Neural progenitor cell (in vitro differentiated cells): ENCODE measurements at regions not wholly inside any gene's neighbourhood (a gene's known extent, or its start where the extent isn't known, plus 50 kb on each side); places are given as distances from the start of the nearest gene placed in this dataset.

Source experiments
- DNase-seq: peaks from one replicate; pipeline ENCODE4 v3.0.0-alpha.2; 2016; ENCODE audit warnings: low spot score
- H2AFZ ChIP-seq: fragments of 200-600 bp; sonication (generic); replicated peaks from 2 replicates; pipeline ENCODE4 v1.6.1; 2016; ENCODE audit warnings: antibody characterized with exemption
- H3F3A ChIP-seq: fragments of 200-600 bp; sonication (generic); 2 replicates; pipeline ENCODE4 v1.6.1; 2016; ENCODE audit warnings: antibody characterized with exemption, low read depth
- H3K27ac ChIP-seq: fragments of 200-600 bp; sonication (generic); 2 replicates; pipeline ENCODE4 v1.5.1; 2016; ENCODE audit warnings: mild to moderate bottlenecking
- H3K27me3 ChIP-seq: fragments of 200-600 bp; sonication (generic); 2 replicates; pipeline ENCODE4 v1.6.1; 2016; ENCODE audit warnings: mild to moderate bottlenecking, moderate library complexity
- H3K36me3 ChIP-seq: fragments of 200-600 bp; sonication (generic); 2 replicates; pipeline ENCODE4 v1.5.1; 2016
- H3K4me1 ChIP-seq: fragments of 200-600 bp; sonication (generic); 2 replicates; pipeline ENCODE4 v1.6.1; 2016; ENCODE audit warnings: mixed run types
- H3K4me2 ChIP-seq: fragments of 200-600 bp; sonication (generic); 2 replicates; pipeline ENCODE4 v1.6.1; 2016
- H3K4me3 ChIP-seq: fragments of 200-600 bp; sonication (generic); 2 replicates; pipeline ENCODE4 v1.5.1; 2016
- H3K79me2 ChIP-seq: fragments of 200-600 bp; sonication (generic); 2 replicates; pipeline ENCODE4 v1.6.1; 2016; ENCODE audit warnings: low read depth
- H3K9ac ChIP-seq: fragments of 200-600 bp; sonication (generic); 2 replicates; pipeline ENCODE4 v1.6.1; 2016
- H3K9me3 ChIP-seq: fragments of 200-600 bp; sonication (generic); 2 replicates; pipeline ENCODE4 v1.5.1; 2016; ENCODE audit warnings: low read depth
- H4K20me1 ChIP-seq: fragments of 200-600 bp; sonication (generic); 2 replicates; pipeline ENCODE4 v1.6.1; 2016; ENCODE audit warnings: low read depth
- H3K27ac Mint-ChIP-seq: 3 replicates; pipeline ENCODE4 v1.8.0; 2021; ENCODE audit warnings: mixed read lengths
- H3K27me3 Mint-ChIP-seq: 2 replicates; pipeline ENCODE4 v1.8.0; 2022; ENCODE audit warnings: low read depth, mild to moderate bottlenecking, inconsistent platforms, moderate library complexity, mixed read lengths; ENCODE audit not compliant: insufficient read depth
- H3K36me3 Mint-ChIP-seq: 3 replicates; pipeline ENCODE4 v1.8.0; 2021; ENCODE audit warnings: mixed read lengths
- H3K4me1 Mint-ChIP-seq: 3 replicates; pipeline ENCODE4 v1.8.0; 2021; ENCODE audit warnings: mixed read lengths
- H3K4me3 Mint-ChIP-seq: 3 replicates; pipeline ENCODE4 v1.8.0; 2021; ENCODE audit warnings: mild to moderate bottlenecking, moderate library complexity, mixed read lengths
- H3K9me3 Mint-ChIP-seq: 3 replicates; pipeline ENCODE4 v1.8.0; 2020; ENCODE audit warnings: mixed read lengths
- EZH2 ChIP-seq: fragments of 200-600 bp; sonication (generic); IDR thresholded peaks from 2 replicates; pipeline ENCODE4 v1.6.1; 2017; ENCODE audit warnings: antibody characterized with exemption, mild to moderate bottlenecking, moderate library complexity
- EZH2phosphoT487 ChIP-seq: fragments of 200-600 bp; sonication (generic); IDR thresholded peaks from 2 replicates; pipeline ENCODE4 v1.6.1; 2017; ENCODE audit warnings: antibody characterized with exemption
- TF ChIP-seq, protein P1 (sequence below): fragments of 200-600 bp; sonication (generic); IDR thresholded peaks from 2 replicates; pipeline ENCODE4 v1.5.1; 2017; ENCODE audit warnings: antibody characterized with exemption, mild to moderate bottlenecking

DNA sequence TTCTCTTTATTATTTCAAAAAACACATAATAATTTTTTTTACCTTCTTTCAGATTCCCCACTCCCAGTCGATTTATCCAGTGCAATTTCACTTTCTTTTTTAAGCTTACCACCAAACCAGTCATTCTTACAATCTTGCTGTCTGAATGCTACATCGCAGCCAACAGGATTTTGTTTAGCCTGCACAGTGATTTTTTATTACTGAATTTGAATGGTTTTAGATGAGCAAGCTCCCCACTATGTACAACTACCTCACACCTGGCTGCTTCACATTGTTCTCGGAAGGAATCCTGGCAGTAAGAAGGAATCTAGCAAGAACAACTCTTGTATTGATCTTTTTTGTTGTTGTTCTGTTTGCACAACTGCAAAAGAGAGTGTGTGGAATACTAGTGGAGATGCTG is 668.1 kb upstream of the WWC1 start:
- Histone ChIP-seq H4K20me1 (no peaks in the 10 kb centered on the region), H3K9me3 (no peaks in the 10 kb centered on the region), H3K4me3 (no peak overlapping the region), H3F3A (no peaks in the 10 kb centered on the region), H3K9ac (no peak overlapping the region), H3K4me2 (no peak overlapping the region), H3K27ac (no peak overlapping the region), H3K36me3 (no peaks in the 10 kb centered on the region), H3K27me3 (no peaks in the 10 kb centered on the region), H3K79me2 (no peaks in the 10 kb centered on the region), H2AFZ (no peak overlapping the region), H3K4me1 (peaks cover 6% of the 10 kb centered on the region)
- Mint-ChIP-seq H3K27me3 (no peaks in the 10 kb centered on the region), H3K9me3 (peaks cover 2% of the 10 kb centered on the region), H3K27ac (no peak overlapping the region), H3K36me3 (peaks cover 7% of the 10 kb centered on the region), H3K4me1 (peaks cover 39% of the 10 kb centered on the region), H3K4me3 (no peak overlapping the region)
- TF ChIP-seq, protein P1, sequence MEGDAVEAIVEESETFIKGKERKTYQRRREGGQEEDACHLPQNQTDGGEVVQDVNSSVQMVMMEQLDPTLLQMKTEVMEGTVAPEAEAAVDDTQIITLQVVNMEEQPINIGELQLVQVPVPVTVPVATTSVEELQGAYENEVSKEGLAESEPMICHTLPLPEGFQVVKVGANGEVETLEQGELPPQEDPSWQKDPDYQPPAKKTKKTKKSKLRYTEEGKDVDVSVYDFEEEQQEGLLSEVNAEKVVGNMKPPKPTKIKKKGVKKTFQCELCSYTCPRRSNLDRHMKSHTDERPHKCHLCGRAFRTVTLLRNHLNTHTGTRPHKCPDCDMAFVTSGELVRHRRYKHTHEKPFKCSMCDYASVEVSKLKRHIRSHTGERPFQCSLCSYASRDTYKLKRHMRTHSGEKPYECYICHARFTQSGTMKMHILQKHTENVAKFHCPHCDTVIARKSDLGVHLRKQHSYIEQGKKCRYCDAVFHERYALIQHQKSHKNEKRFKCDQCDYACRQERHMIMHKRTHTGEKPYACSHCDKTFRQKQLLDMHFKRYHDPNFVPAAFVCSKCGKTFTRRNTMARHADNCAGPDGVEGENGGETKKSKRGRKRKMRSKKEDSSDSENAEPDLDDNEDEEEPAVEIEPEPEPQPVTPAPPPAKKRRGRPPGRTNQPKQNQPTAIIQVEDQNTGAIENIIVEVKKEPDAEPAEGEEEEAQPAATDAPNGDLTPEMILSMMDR = no peak
- TF ChIP-seq EZH2phosphoT487 (no peak), EZH2 (no peak)
- DNase-seq = no peak

- Histone ChIP-seq H3K36me3 (no peaks in the 10 kb centered on the region), H3K4me1 (peaks cover 6% of the 10 kb centered on the region), H3K79me2 (no peaks in the 10 kb centered on the region), H3K27me3 (no peaks in the 10 kb centered on the region), H3K9ac (no peak overlapping the region), H2AFZ (no peak overlapping the region), H3K4me2 (no peak overlapping the region), H3K9me3 (no peaks in the 10 kb centered on the region), H3F3A (no peaks in the 10 kb centered on the region), H3K4me3 (no peak overlapping the region), H3K27ac (no peak overlapping the region), H4K20me1 (no peaks in the 10 kb centered on the region)
- Mint-ChIP-seq H3K9me3 (peaks cover 2% of the 10 kb centered on the region), H3K27ac (no peak overlapping the region), H3K27me3 (no peaks in the 10 kb centered on the region), H3K4me1 (peaks cover 39% of the 10 kb centered on the region), H3K4me3 (no peak overlapping the region), H3K36me3 (peaks cover 6% of the 10 kb centered on the region)
- DNase-seq = no peak
- TF ChIP-seq, protein P1 = no peak
- TF ChIP-seq EZH2 (no peak), EZH2phosphoT487 (no peak)
These were observed 667.4 kb upstream of the WWC1 start for GRCh38 chr5:167624053-167624452.

DNA sequence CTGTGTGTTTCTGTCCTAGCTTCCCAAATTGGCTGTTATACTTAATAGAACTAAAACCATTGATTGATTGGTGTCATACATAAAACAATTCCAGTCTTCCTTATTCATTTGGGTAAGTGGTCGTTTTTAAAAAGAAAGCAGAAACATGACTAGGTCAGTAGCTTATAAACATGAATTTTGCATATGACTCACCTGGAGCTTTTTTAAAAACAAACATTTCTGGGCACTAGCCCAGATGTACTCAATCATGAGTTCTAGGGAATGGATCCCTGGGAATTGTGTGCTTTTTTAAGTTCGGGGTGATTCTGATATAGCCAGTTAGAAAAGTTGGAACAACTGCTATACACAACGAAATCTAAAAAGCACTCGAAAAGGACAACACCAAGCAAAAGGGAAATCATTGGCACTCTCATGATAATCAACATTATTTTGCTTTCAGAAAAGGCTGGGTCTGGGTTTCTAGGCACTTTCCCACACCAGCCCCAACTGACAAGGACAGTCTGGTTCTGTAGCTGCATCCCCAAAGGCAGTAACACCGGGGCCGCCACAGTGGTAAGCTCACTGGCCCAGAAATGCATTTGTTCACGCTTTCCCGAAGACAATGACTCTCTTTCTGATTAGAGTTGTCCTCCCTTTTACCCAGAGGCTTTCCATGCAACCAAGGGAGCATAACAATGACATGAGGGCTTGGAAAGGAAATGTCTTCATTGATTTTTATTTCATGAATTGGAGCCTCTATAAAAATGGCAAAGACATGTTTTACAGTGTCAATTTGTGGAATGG is 664.9 kb upstream of the WWC1 start:
- no peaks in the 10 kb centered on the region for H3K27me3 ChIP-seq
- H4K20me1 ChIP-seq = no peaks in the 10 kb centered on the region
- no peak overlapping the region for H3K4me2 ChIP-seq
- no peak for TF ChIP-seq EZH2phosphoT487
- TF ChIP-seq, protein P1 = no peak
- TF ChIP-seq EZH2 = no peak
- peaks cover 2% of the 10 kb centered on the region for H3K9me3 Mint-ChIP-seq
- peak; percentile 24 for DNase-seq
- no peak overlapping the region for H3K4me3 ChIP-seq
- no peaks in the 10 kb centered on the region for H3K9me3 ChIP-seq
- H3K36me3 Mint-ChIP-seq = peaks cover 5% of the 10 kb centered on the region
- H3K79me2 ChIP-seq = no peaks in the 10 kb centered on the region
- no peak overlapping the region for H3K4me3 Mint-ChIP-seq
- no peak overlapping the region for H3K27ac Mint-ChIP-seq
- H3F3A ChIP-seq = no peaks in the 10 kb centered on the region
- peaks cover 6% of the 10 kb centered on the region for H3K4me1 ChIP-seq
- H3K27me3 Mint-ChIP-seq = no peaks in the 10 kb centered on the region
- H3K36me3 ChIP-seq = no peaks in the 10 kb centered on the region
- H3K9ac ChIP-seq = no peak overlapping the region
- peaks cover 23% of the 10 kb centered on the region for H3K4me1 Mint-ChIP-seq
- H3K27ac ChIP-seq = no peak overlapping the region
- H2AFZ ChIP-seq = no peak overlapping the region
